ENCODE measurements at regions not wholly inside any gene's neighbourhood (a gene's known extent, or its start where the extent isn't known, plus 50 kb on each side); places are given as distances from the start of the nearest gene placed in this dataset.

DNA sequence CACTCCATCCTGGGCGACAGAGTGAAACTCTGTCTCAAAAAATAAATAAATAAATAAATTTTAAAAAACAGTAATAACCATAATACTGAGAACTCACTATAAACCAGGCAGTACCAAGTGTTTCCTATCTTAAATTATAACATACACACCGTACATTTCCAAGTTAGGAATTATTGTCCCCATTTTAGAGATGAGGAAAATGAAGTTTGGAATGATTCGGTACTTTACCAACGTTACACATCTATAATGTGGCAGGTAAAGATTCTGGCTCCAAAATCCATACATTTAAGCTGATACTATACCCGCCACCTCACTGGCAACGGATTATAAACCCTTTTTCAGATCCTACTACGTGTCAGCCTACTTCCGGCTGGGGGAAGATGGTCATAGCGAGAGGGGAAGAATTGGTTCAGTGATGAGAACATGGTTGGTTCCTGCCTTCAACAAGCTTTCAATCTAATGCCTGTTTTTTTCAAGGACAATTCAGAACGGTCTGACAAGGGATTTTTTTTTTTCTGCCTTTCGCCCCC lies 105.9 kb upstream of the ATF7IP start:
- TF ChIP-seq, protein P1, sequence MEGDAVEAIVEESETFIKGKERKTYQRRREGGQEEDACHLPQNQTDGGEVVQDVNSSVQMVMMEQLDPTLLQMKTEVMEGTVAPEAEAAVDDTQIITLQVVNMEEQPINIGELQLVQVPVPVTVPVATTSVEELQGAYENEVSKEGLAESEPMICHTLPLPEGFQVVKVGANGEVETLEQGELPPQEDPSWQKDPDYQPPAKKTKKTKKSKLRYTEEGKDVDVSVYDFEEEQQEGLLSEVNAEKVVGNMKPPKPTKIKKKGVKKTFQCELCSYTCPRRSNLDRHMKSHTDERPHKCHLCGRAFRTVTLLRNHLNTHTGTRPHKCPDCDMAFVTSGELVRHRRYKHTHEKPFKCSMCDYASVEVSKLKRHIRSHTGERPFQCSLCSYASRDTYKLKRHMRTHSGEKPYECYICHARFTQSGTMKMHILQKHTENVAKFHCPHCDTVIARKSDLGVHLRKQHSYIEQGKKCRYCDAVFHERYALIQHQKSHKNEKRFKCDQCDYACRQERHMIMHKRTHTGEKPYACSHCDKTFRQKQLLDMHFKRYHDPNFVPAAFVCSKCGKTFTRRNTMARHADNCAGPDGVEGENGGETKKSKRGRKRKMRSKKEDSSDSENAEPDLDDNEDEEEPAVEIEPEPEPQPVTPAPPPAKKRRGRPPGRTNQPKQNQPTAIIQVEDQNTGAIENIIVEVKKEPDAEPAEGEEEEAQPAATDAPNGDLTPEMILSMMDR (IDR thresholded peaks at IDR 0.05), result no peak
- no peak for TF ChIP-seq POLR2A (IDR thresholded peaks at IDR 0.05)

Data from heart left ventricle (tissue), 13 donors.